Pancreas (tissue), 10 donors: ENCODE measurements at regions not wholly inside any gene's neighbourhood (a gene's known extent, or its start where the extent isn't known, plus 50 kb on each side); places are given as distances from the start of the nearest gene placed in this dataset.

Experiments
- ATAC-seq, 4 donors: fragments of 200-7000 bp; cut with Tn5 transposase; one replicate each; pipeline versions ENCODE4 v1.8.0 to v1.9.1; 2020; ENCODE audit warnings: mild to moderate bottlenecking in 4 of 4, moderate library complexity in 4 of 4
- DNase-seq, 6 donors: peaks; one replicate each; pipeline ENCODE4 v3.0.0-alpha.2; 2020
- FAIRE-seq: peaks from 2 replicates; lab custom pipeline; 2012; peaks lifted over from hg19 to GRCh38; lab: Jason Lieb, UNC
- H3K27ac ChIP-seq, 4 donors: fragments of 200-600 bp; sonication (generic); 1 replicate in 3 of 4; 2 replicates in 1 of 4; pipeline versions ENCODE4 v1.5.0 to v1.8.0; 2020
- H3K27me3 ChIP-seq, 4 donors: fragments of 200-600 bp; one replicate each; pipeline ENCODE4 v1.8.0; 2021
- H3K36me3 ChIP-seq, 3 donors: fragments of 200-600 bp; sonication (generic) in 1 of 3; one replicate each; pipeline versions ENCODE4 v1.5.0 to v1.8.0; 2020 to 2021
- H3K4me1 ChIP-seq, 3 donors: fragments of 200-600 bp; one replicate each; pipeline ENCODE4 v1.8.0; 2021
- H3K4me3 ChIP-seq, 4 donors: fragments of 200-600 bp; sonication (generic) in 2 of 4; one replicate each; pipeline versions ENCODE4 v1.5.0 to v1.8.0; 2020 to 2021
- H3K9me3 ChIP-seq, 4 donors: fragments of 200-600 bp; one replicate each; pipeline ENCODE4 v1.8.0; 2021
- CTCF ChIP-seq, 4 donors: fragments of 200-600 bp; sonication (generic) in 3 of 4; IDR thresholded peaks; one replicate each; pipeline versions ENCODE4 v1.5.0 to v1.8.0; 2021; ENCODE audit warnings: antibody characterized with exemption in 4 of 4
- WGBS, 2 donors: extraction: QIAGEN DNeasy Blood & Tissue Kit; methylation state at CpG; one replicate each; pipeline ENCODE4 v1.1.7; 2013; 5-methylcytosine and 5-hydroxymethylcytosine counted together
- intact Hi-C, 3 donors: fragments of 100-400 bp; cut with DNase I; formaldehyde crosslinking; loops; one replicate each; pipeline versions ENCODE4 v1.11.1 to v1.14.2; 2022
- donor health status: healthy with polysubstance abuse.
- donor health status: DM: no; HTN: no; CAD: no; lungs with moderate emphysema.
- donor health status: DM: no; HTN: no; CAD: no.
- donor health status: control.
- donor health status: control.
- donor health status: Bipolar disorder and iron deficiency.
- donor health status: DM: yes; HTN: yes; CAD: no.
- donor health status: DM: no; HTN: no; CAD: no.
- donor health status: DM: no; HTN: no; CAD: no.
- donor health status: DM: yes; HTN: yes; CAD: no.

- H3K9me3 ChIP-seq = no peaks in the 10 kb centered on the region
- H3K36me3 ChIP-seq = no peaks in the 10 kb centered on the region
- no peak overlapping the region for H3K27ac ChIP-seq
- DNase-seq (no peak), ATAC-seq (no peak), FAIRE-seq (no peak)
- no peak for TF ChIP-seq CTCF (IDR thresholded peaks at IDR 0.05)
- intact Hi-C loops = no loop called here
- 96% methylated on average over 9 of the region's 9 CpGs for WGBS, 2 donors
- H3K4me1 ChIP-seq = no peaks in the 10 kb centered on the region
- no peak overlapping the region for H3K4me3 ChIP-seq
- H3K27me3 ChIP-seq = no peaks in the 10 kb centered on the region
These were observed 101.2 kb upstream of the SMAD3 start for GRCh38 chr15:66964111-66964738.

GRCh38 chr15:66964791-66965190, 100.6 kb upstream of the SMAD3 start:
- no peaks in the 10 kb centered on the region for H3K27me3 ChIP-seq
- intact Hi-C loops = no loop called here
- H3K27ac ChIP-seq = no peak overlapping the region
- no peak overlapping the region for H3K4me3 ChIP-seq
- H3K9me3 ChIP-seq = no peaks in the 10 kb centered on the region
- no peaks in the 10 kb centered on the region for H3K4me1 ChIP-seq
- H3K36me3 ChIP-seq = no peaks in the 10 kb centered on the region
- FAIRE-seq (no peak), DNase-seq (no peak), ATAC-seq (no peak)
- 89% methylated on average over 9 of the region's 9 CpGs for WGBS, 2 donors
- no peak for TF ChIP-seq CTCF (IDR thresholded peaks at IDR 0.05)

- intact Hi-C loops = no loop called here
- WGBS, 2 donors = 89 to 93% methylated on average over 10 of the region's 10 CpGs
- H3K9me3 ChIP-seq = no peaks in the 10 kb centered on the region
- ATAC-seq = no peak
- H3K27me3 ChIP-seq = no peaks in the 10 kb centered on the region
- no peak for FAIRE-seq
- no peak for TF ChIP-seq CTCF (IDR thresholded peaks at IDR 0.05)
- no peak overlapping the region for H3K27ac ChIP-seq
- DNase-seq = no peak
- no peaks in the 10 kb centered on the region for H3K36me3 ChIP-seq
- H3K4me1 ChIP-seq = no peaks in the 10 kb centered on the region
- H3K4me3 ChIP-seq = no peak overlapping the region
These were observed 100.1 kb upstream of the SMAD3 start for GRCh38 chr15:66965201-66965900.

- no peaks in the 10 kb centered on the region for H3K4me1 ChIP-seq
- DNase-seq (no peak), FAIRE-seq (no peak), ATAC-seq (no peak)
- intact Hi-C loops = no loop called here
- H3K36me3 ChIP-seq = no peaks in the 10 kb centered on the region
- no peaks in the 10 kb centered on the region for H3K27me3 ChIP-seq
- no peak overlapping the region for H3K4me3 ChIP-seq
- WGBS, 2 donors = 51 to 54% methylated on average over 2 of the region's 2 CpGs
- H3K27ac ChIP-seq = no peak overlapping the region
- no peaks in the 10 kb centered on the region for H3K9me3 ChIP-seq
- TF ChIP-seq CTCF (IDR thresholded peaks at IDR 0.05) = no peak
These were observed 99.1 kb upstream of the SMAD3 start for GRCh38 chr15:66966256-66966655.
